Effector memory CD8-positive, alpha-beta T cell (primary cell): ENCODE measurements at regions not wholly inside any gene's neighbourhood (a gene's known extent, or its start where the extent isn't known, plus 50 kb on each side); places are given as distances from the start of the nearest gene placed in this dataset.

Experiments used
- ATAC-seq: fragments of 150-1000 bp; cut with Tn5 transposase; replicated peaks from 2 replicates; pipeline ENCODE4 v1.10.0; 2021; ENCODE audit warnings: mild to moderate bottlenecking, moderate library complexity
- DNase-seq, 3 experiments: peaks; one replicate each; pipeline ENCODE4 v3.0.0; 2021
- H3K27ac Mint-ChIP-seq, 2 donors: one replicate each; pipeline ENCODE4 v1.8.0; 2022; ENCODE audit warnings: mild to moderate bottlenecking in 2 of 2, mixed read lengths in 2 of 2, moderate library complexity in 2 of 2
- H3K27me3 Mint-ChIP-seq, 2 donors: one replicate each; pipeline ENCODE4 v1.8.0; 2022; ENCODE audit warnings: mixed read lengths in 2 of 2
- H3K36me3 Mint-ChIP-seq: one replicate; pipeline ENCODE4 v1.8.0; 2022; ENCODE audit warnings: mild to moderate bottlenecking, moderate library complexity, mixed read lengths; ENCODE audit not compliant: insufficient read depth
- H3K4me1 Mint-ChIP-seq, 2 donors: one replicate each; pipeline ENCODE4 v1.8.0; 2022; ENCODE audit warnings: low read depth in 2 of 2, mixed read lengths in 2 of 2
- H3K4me3 Mint-ChIP-seq, 2 donors: one replicate each; pipeline ENCODE4 v1.8.0; 2022; ENCODE audit warnings: mild to moderate bottlenecking in 2 of 2, mixed read lengths in 2 of 2, moderate library complexity in 2 of 2
- H3K9me3 Mint-ChIP-seq, 2 donors: one replicate each; pipeline ENCODE4 v1.8.0; 2022; ENCODE audit warnings: mixed read lengths in 2 of 2

DNA sequence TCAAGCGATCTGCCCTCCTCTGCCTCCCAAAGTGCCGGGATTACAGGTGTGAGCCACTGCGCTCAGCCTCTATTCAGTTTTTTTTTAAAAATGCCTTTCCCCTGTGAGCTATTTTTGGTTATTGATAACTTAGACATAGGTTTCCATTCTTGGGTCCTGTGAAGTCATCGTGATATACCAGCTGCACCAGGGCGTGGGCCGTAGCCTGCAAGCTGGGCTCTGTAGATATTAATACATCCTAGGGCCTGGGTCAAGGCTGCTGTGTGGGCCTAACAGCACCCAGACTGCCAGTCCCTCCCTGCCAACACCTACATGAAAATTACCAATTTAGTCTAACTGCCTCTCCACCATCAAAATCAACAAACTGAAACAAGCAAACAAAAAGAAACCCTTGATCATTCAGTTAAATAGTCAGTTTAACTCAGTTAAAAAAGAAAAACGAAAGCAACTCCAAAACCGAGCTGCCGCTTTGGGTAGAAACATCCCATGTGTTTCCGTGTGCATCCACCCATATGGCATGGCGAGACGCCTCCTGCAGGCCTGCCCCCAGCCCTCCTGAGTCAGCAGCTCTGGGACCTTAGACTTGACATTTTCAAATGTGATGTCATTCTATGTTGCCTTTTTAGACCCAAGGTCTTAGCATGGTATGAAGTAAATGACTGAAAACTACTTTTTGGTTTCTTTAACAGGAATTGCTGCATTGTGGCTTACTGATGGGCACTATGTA is 330.2 kb downstream of the GLRX3 start:
- ATAC-seq (no peak), DNase-seq (no peak)
- Mint-ChIP-seq H3K4me3 (no peak overlapping the region), H3K9me3 (peaks cover 12 to 22% of the 10 kb centered on the region in 2 donors), H3K4me1 (no peaks in the 10 kb centered on the region), H3K36me3 (no peaks in the 10 kb centered on the region), H3K27ac (no peak overlapping the region), H3K27me3 (peaks cover 0 to 5% of the 10 kb centered on the region in 2 donors)

DNA sequence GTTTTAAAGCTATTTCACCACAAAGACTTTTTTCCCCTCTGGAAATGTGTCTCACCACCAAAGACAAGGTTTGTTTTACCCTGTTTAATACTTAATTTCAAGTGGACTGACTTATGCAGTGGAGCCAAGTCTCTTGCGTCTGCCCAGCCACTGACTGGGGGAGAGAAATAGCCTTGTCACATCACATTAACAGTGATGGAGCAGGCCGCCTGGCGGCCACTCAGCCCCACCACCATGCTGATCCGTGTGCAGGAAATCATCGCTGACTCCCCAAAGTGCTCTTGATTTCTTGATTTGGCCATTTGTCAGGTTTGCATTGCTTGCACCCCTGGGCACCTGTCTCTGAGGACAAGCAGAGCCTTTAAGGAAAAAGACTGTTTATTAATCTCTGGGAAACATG is 334.1 kb downstream of the GLRX3 start:
- peaks cover 0 to 5% of the 10 kb centered on the region in 2 donors for H3K27me3 Mint-ChIP-seq
- no peak overlapping the region for H3K4me3 Mint-ChIP-seq
- no peaks in the 10 kb centered on the region for H3K4me1 Mint-ChIP-seq
- no peaks in the 10 kb centered on the region for H3K36me3 Mint-ChIP-seq
- H3K27ac Mint-ChIP-seq, result no peak overlapping the region
- ATAC-seq, result no peak
- DNase-seq, result no peak
- peaks cover 12 to 22% of the 10 kb centered on the region in 2 donors for H3K9me3 Mint-ChIP-seq

DNA sequence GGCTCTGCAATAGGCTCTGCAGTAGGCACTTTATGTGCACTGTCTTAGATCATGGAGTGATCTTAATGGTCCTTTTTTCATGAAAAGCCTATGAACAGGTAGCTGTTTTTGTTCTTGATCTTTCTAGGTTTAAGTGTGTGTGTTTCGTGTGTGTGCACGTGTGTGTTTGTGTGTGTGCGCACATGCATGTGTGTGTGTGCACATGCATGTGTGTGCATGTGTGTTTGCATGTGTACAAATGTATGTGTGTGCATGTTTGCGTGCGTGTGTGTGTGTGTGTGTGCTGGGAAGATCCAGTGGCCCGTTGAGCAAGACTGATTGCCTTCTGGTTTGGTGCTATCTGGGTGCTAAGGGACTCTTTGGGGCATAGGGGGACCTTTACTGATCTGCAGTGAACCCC is 334.8 kb downstream of the GLRX3 start:
- H3K36me3 Mint-ChIP-seq, result no peaks in the 10 kb centered on the region
- H3K4me3 Mint-ChIP-seq, result no peak overlapping the region
- ATAC-seq (no peak), DNase-seq (no peak)
- peaks cover 12 to 22% of the 10 kb centered on the region in 2 donors for H3K9me3 Mint-ChIP-seq
- H3K27me3 Mint-ChIP-seq, result peaks cover 0 to 5% of the 10 kb centered on the region in 2 donors
- no peaks in the 10 kb centered on the region for H3K4me1 Mint-ChIP-seq
- no peak overlapping the region for H3K27ac Mint-ChIP-seq

DNA sequence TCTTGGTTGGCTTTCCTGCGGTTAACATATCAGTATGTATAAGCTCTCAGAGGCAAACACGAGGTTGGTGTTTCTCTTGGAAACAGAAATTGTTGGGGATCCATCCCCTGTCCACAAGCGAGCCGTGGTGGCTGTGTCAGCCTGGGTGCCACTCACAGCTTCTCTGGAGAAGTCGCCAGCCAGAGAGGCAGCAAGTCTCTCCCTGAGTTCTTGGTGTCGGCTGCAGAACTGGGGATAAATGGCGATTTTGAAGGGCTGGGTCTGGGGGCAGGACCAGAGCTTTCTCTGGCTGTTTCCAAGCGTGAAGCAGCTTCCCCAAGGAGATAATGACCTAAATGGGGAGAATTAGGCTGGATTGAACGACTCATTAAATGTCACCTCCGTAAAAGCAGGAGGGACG is 335.3 kb downstream of the GLRX3 start:
- H3K4me1 Mint-ChIP-seq, result no peaks in the 10 kb centered on the region
- H3K36me3 Mint-ChIP-seq, result no peaks in the 10 kb centered on the region
- H3K27ac Mint-ChIP-seq, result no peak overlapping the region
- H3K27me3 Mint-ChIP-seq, result peaks cover 0 to 5% of the 10 kb centered on the region in 2 donors
- H3K4me3 Mint-ChIP-seq, result no peak overlapping the region
- DNase-seq, result no peak
- ATAC-seq, result no peak
- peaks cover 12 to 22% of the 10 kb centered on the region in 2 donors for H3K9me3 Mint-ChIP-seq

DNA sequence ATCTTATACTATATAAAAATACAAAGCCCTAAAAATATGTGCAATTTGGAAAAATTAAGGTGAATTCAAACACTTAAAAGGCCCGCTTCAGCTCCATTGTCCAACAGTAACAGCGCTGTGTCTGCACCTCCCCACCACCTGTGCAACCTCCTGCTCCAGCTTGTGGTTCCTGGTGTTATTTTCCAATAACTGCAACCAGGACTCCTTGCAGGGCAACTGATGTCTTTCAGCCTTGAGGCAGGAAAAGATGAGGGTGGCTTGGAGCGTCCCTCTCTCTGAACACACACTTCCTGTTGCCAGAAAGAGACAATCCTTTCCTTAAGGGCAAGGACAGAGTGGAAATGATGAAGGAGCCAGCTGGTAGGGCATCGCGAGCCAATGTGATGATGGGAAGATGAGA is 336.0 kb downstream of the GLRX3 start:
- no peak overlapping the region for H3K27ac Mint-ChIP-seq
- no peak for ATAC-seq
- no peak for DNase-seq
- H3K4me3 Mint-ChIP-seq, result no peak overlapping the region
- no peaks in the 10 kb centered on the region for H3K36me3 Mint-ChIP-seq
- peaks cover 8 to 22% of the 10 kb centered on the region in 2 donors for H3K9me3 Mint-ChIP-seq
- peaks cover 0 to 5% of the 10 kb centered on the region in 2 donors for H3K27me3 Mint-ChIP-seq
- H3K4me1 Mint-ChIP-seq, result no peaks in the 10 kb centered on the region

DNA sequence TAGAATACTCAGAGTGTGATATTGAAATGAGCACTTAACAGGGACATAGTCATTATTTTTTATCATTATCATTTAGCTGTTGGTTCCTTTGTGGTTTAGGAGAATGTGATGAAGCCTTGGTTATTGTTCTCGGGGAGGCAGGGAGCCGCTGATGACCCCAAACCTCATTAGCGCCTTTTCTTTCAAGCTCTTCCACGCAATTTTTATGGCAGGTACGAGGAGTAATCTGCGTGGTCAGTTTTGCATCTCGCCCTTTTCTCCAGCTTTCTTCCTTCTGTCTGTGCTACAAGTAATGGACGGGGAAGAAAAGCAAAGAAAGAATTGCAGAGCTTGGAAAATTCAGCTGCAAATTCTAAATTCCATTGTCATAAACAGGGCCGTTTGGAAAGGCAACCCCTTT is 338.4 kb downstream of the GLRX3 start:
- Mint-ChIP-seq H3K4me3 (no peak overlapping the region), H3K36me3 (no peaks in the 10 kb centered on the region), H3K27ac (no peak overlapping the region), H3K9me3 (peaks cover 1 to 11% of the 10 kb centered on the region in 2 donors), H3K4me1 (no peaks in the 10 kb centered on the region), H3K27me3 (peaks cover 0 to 5% of the 10 kb centered on the region in 2 donors)
- ATAC-seq (no peak), DNase-seq (no peak)

DNA sequence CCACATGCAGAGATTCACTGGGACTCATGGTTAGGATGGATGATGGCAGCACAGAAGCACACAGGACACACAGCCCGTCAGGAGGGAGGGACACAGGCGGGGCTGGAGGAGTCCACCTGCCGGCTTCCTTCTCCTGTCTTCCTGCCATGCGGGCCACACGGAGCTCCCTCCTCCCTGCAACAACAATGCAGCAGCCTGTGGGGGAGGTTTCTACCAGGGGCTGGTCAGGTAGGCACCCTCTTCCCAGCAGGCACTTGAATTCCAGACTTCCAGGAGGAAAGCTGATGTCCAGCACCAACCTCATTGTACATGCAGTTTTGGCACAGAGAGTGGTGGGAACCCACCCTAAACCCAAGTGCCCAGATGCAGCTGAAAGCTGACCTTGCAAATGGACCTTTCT is 341.2 kb downstream of the GLRX3 start:
- H3K4me1 Mint-ChIP-seq, result no peaks in the 10 kb centered on the region
- no peak for DNase-seq
- H3K4me3 Mint-ChIP-seq, result no peak overlapping the region
- no peak overlapping the region for H3K27ac Mint-ChIP-seq
- no peaks in the 10 kb centered on the region for H3K36me3 Mint-ChIP-seq
- no peak for ATAC-seq
- H3K27me3 Mint-ChIP-seq, result no peaks in the 10 kb centered on the region
- H3K9me3 Mint-ChIP-seq, result no peaks in the 10 kb centered on the region

DNA sequence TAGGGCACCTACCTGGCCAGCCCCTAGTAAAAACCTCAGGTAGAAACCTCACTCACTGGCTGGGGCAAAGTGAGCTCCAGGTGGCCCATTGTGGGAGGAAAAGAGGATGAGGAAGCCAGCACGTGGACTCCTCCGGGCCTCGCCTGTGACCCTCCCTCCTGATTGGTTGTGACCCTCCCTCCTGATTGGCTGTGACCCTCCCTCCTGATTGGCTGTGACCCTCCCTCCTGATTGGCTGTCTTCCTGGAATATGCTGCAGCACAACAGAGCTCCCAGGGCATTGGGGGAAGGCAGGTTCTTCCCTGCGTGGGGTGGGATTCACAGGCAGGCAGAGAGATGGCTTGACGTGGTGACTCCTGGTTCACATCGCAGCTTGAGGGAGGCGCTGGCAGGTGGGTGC is 343.0 kb downstream of the GLRX3 start:
- ATAC-seq (no peak), DNase-seq (no peak)
- Mint-ChIP-seq H3K4me1 (no peaks in the 10 kb centered on the region), H3K4me3 (no peak overlapping the region), H3K9me3 (no peaks in the 10 kb centered on the region), H3K27me3 (no peaks in the 10 kb centered on the region), H3K36me3 (no peaks in the 10 kb centered on the region), H3K27ac (no peak overlapping the region)

DNA sequence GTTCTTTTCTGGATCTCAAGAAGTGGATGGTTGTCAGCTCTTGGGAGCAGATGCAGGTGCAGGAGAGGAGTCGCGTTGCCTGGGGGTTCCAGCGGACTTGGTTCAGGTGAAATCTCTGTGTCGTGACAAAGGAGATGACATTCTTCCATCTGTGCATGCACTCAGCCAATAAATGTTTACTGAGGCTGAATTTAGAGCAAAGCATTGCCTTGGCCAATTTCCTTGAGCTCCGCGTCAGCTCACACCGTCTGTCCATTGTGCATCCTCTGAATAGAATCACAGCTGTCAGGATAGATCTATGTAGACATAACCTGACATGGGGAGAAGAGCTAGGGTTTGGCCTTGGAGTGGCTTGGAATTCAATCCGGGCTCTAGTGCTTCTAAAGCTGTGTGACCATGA is 343.7 kb downstream of the GLRX3 start:
- Mint-ChIP-seq H3K27ac (no peak overlapping the region), H3K4me1 (no peaks in the 10 kb centered on the region), H3K9me3 (no peaks in the 10 kb centered on the region), H3K4me3 (no peak overlapping the region), H3K36me3 (no peaks in the 10 kb centered on the region), H3K27me3 (no peaks in the 10 kb centered on the region)
- ATAC-seq, result no peak
- DNase-seq, result no peak

DNA sequence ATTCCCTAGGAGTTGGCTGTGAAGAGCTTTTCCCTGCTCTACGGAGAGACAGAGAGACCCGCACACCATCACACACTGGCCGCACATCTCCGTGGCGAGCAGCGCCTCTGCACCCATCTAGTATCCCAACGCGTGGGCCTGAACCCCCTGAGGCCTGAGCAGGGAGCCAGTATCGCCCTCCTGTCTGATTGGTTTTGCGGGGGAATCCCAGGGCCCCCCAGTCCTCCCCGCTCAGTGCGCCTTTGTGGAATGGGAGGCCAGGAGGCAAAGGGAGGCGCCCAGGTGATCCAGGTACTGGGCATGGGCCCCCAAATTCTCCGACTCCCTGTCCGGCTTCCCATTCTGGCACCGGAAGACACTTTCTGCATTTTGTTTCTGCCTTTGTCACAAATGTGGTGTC is 344.3 kb downstream of the GLRX3 start:
- Mint-ChIP-seq H3K36me3 (no peaks in the 10 kb centered on the region), H3K27ac (no peak overlapping the region), H3K9me3 (no peaks in the 10 kb centered on the region), H3K27me3 (no peaks in the 10 kb centered on the region), H3K4me3 (no peak overlapping the region), H3K4me1 (no peaks in the 10 kb centered on the region)
- DNase-seq, result no peak
- ATAC-seq, result no peak

DNA sequence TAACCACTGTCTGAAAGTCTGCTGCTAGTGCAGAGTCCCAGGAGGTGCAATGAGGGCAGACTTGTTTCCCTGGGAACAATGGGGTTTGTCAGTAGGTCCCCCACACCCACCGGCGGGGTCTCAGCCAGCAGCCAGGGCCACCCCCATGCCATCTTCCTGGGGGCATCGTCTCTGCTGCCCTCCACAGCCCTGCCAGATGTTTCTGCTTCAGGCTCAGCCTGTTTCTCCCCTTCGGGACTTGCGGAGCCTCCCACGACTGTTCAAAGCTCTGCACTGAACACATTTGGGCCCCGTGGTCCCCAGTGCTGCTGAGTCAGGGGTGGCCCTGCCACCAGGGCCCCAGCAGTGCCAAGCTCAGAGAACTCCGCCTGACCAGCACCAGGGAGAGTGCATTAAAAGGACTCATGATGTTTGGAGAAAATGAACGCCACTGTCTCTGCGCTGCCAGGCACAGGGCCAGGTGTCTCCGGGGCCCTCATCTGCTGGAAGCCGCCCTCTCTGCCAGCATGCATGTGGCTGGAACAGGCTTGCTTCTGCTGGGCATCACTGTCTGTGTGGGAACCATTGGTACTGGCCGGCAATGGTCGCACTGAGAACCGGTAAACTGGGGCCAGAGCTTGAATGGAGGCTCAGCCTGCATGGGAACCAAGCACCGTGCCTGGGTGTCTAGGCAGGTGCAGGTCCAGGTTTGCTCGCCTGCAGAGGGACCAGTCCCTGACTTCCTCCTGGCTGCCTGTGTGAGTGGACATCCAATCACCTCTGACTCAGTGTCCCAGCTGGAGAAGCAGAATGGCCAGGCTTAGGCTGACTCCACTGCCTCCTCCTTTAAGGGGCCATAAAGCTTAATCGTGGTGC is 345.1 kb downstream of the GLRX3 start:
- ATAC-seq (no peak), DNase-seq (no peak)
- H3K4me3 Mint-ChIP-seq, result no peak overlapping the region
- no peaks in the 10 kb centered on the region for H3K36me3 Mint-ChIP-seq
- H3K9me3 Mint-ChIP-seq, result no peaks in the 10 kb centered on the region
- no peaks in the 10 kb centered on the region for H3K4me1 Mint-ChIP-seq
- H3K27ac Mint-ChIP-seq, result no peak overlapping the region
- no peaks in the 10 kb centered on the region for H3K27me3 Mint-ChIP-seq

DNA sequence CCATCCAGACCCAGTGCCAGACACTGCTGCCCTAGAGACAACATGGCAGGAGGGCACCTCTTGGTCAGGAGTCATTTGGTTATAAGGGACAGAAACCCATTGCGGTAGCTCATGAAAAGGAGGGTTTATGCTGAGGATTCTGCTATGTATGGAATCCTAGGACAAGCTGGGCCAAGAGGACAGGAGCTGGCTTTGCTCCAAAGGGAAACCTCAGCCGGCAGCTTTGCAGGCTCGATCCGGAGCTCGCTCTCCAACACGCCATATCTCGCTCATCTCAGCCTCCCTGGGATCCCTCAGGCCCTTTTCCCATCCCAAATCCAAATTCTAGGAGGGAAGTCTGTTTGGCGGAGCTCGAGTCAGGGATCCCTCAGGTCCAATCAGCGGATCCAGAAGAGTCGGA is 345.7 kb downstream of the GLRX3 start:
- DNase-seq (no peak), ATAC-seq (no peak)
- Mint-ChIP-seq H3K4me1 (no peaks in the 10 kb centered on the region), H3K36me3 (no peaks in the 10 kb centered on the region), H3K4me3 (no peak overlapping the region), H3K27ac (no peak overlapping the region), H3K9me3 (no peaks in the 10 kb centered on the region), H3K27me3 (no peaks in the 10 kb centered on the region)

DNA sequence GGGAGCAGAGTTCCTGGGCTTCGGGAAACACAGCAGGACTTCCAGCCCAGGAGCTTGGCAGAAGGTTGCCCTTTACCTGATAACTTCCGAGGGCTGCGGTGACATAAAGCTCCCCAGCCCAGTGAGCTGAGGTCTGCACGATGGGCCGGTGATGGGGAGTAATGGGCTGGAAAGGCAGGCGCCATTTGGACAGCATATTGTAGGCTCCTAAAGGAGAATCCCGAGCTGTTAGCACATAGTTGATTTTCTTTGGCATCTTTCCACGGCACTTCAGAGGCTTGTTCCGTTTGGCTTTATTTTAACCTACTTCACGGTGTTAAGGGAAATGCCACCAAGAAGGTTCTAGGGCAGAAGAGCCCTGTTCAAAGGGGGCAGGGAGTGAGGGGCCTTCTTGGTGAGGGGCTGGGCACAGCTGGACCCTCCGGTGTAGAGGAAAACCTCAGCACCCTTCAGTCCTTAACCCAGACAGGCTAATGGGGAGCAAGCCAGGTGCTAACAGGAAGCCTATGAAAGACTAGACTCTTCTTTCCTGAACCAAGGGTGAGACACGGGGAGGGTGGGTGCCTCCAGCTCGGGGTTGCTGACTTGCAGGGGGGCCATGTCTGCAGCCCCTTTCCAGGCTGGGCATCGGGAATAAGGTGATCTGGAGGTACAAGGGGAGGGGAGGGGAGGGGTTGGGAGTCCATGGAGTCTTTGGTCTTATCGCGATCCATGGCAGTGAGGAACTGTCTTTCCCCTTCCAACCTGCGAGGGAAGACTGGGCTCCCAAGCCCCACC is 347.7 kb downstream of the GLRX3 start:
- no peaks in the 10 kb centered on the region for H3K36me3 Mint-ChIP-seq
- no peaks in the 10 kb centered on the region for H3K9me3 Mint-ChIP-seq
- no peak overlapping the region for H3K4me3 Mint-ChIP-seq
- ATAC-seq, result no peak
- H3K27ac Mint-ChIP-seq, result no peak overlapping the region
- H3K27me3 Mint-ChIP-seq, result no peaks in the 10 kb centered on the region
- no peak for DNase-seq
- H3K4me1 Mint-ChIP-seq, result no peaks in the 10 kb centered on the region
